Stimulated activated CD8-positive, alpha-beta memory T cell treated with anti-CD3 and anti-CD28 coated beads, Interleukin-15, amount 100 ng/mL, for 24 hours (primary cell): ENCODE measurements at regions not wholly inside any gene's neighbourhood (a gene's known extent, or its start where the extent isn't known, plus 50 kb on each side); places are given as distances from the start of the nearest gene placed in this dataset.

Source experiments
- DNase-seq: peaks from one replicate; pipeline ENCODE4 v3.0.0-alpha.2; 2020; ENCODE audit warnings: low read depth

DNA sequence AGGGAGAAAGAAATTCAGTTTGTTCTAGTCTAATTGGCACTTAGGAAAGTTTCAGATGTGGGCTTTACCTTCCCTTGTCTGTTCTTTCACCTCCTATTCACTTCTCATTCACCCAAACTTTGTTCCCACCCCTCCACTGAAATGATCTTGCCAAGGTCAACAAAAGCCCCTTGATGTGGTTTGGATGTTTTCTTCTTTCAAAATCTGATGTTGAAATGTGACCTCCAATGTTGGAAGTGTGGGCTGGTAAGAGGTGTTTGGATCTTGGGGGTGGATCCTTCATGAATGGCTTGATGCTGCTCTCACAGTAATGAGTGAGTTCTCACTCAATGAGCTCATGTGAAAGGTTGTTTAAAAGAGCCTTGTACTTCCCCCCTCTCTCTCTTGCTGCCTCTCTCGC, 379.3 kb downstream of the HHIPL2 start:
- no peak for DNase-seq

DNA sequence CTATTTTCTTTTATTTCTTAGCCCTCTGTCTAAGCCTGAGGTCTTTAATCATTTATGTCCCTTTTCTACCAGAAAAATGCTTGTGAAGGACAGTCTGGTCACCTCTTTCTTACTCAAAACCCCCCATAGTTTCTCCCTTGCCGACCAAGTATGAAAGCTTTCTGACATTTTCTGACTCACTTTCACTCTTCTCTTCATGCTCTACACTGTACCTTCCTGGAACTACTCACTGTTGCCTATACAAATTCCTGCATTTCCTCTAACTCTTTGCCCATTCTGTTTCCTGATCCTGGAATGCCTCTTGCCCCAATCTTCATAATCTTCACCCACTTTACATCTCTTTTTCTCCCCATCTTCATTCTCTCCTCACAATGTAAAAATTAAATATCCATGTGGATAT, 380.0 kb downstream of the HHIPL2 start:
- DNase-seq, result no peak

DNA sequence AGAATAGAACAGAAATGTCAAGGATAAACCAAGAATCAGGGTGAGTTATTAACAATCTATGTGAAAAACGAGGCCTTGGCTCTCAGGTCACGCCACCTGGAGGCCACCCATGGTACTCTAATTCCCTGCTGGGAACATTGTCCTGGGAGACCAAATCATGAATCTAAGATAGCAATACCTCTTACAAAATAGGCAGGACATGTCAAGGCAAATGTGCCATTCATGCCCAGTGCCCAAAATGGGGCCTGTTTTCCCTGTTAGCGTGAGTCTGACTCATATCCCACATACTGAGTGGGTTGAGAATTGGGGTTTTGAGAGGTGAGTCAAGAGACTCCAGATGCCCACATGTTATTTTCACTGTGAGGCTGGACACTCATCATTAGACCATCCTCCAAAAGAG, 380.8 kb downstream of the HHIPL2 start:
- no peak for DNase-seq

DNA sequence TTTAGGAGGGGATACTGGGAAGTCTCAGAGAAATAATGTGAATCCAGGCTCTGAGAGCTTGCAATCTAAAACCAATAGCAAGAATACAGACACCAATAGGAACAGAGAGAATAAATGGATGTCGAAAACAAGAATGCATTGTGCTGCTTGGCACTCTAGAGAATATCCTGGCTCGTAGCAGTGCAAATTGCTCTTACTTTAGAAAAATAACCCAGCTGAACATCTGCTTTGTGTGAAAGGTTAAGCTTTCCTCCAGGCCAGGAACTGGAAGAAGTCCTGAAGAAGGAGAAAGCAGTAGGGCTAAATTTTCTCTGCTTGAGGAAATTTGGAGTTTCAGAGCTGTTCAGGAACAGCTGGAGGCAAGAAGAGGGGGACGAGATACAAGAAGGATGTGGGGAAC, 382.3 kb downstream of the HHIPL2 start:
- DNase-seq, result no peak

DNA sequence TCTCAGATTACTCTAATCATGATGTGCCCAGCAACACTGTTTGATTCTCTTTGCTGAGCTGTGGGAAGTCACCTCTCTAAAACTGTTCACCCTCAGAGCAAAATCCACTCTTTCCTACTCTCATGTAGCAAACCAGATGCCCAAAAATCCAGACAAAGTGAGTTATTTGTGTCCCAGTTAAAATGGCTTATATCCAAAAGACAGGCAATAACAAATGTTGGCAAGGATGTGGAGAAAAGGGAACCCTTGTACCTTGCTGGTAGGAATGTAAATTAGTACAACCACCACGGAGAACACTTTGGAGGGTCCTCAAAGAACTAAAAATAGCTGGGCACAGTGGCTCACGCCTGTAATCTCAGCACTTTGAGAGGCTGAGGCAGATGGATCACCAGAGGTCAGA, 384.0 kb downstream of the HHIPL2 start:
- DNase-seq, result no peak

DNA sequence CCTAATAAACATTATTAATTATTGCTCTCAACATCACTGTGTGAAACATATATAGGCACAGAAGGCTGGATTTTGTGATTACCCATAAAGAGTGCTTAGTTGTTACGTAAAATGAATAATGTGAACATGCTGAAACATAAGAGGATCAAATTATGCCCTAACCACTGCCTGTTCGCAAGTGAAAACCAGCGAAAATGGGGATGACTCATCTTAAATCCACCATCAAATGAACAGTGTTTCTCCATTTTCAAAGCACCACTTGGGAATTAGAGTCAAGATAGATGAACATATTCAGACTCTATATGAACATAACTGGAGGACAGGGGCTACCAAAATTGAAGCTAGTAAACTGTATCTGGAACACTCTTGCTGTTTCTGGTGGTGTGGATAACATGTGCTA, 386.2 kb downstream of the HHIPL2 start:
- no peak for DNase-seq

DNA sequence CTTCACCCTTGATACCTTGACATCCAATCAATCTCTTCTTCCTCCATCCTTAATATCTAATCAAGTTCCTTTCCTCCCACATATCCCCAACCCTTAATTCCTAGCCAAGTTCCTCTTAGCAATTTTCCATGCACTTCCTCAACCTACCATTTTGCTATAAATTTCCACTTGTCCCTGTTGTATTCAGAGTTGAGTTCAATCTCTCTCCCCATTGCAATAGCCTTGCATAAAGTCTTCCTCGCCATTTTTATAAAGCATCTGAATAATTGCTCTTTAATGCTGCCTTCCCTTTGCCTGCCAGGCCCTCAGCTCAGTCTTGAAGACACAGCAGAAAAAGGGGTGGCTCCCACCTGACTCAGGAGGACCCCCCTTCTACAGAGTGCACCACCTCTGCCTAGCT, 390.3 kb downstream of the HHIPL2 start:
- DNase-seq, result no peak

DNA sequence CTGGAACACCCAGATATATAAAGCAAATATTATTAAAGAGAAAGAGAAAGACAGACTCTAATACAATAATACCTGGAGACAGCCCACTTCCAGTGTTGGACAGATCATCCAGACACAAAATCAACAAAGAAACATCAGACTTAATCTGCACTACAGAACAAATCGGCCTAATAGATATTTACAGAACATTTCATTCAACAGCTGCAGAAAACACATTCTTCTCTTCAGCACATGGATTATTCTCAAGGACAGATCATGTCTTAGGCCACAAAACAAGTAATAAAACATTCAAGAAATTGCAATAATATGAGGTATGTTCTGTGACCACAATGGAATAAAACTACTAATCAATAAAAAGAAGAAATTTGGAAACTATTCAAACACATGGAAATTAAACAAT, 398.3 kb upstream of the DUSP10 start:
- no peak for DNase-seq

DNA sequence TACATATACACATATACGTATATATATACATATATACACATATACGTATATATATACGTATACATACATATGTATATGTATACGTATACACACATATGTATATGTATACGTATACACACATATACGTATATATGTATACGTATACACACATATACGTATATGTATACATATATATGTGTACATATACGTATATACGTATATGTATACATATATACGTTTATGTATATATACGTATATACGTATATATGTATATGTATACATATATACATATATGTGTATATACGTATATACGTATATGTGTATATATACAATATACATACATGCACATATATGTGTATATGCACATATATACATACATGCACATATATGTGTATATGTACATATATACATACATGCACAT, 396.2 kb upstream of the DUSP10 start:
- no peak for DNase-seq

DNA sequence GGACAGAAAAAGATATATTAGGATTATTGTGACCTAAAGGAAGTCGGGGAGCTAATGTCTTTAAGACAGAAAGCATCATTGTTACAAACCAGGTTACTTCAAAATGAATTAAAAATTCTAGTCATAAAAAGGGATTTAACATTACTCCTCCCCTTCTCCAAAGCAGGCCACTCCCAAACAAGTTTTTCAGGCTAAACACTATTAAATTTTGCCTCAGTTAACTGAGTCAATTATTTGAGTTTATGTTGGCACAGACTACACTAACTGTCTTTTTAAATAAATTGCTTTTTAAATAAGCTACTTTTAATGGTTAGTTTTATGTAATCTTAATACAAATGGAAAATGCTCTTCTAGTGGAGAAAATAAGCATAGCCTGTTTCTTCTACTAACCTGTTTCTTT, 395.0 kb upstream of the DUSP10 start:
- DNase-seq, result no peak

DNA sequence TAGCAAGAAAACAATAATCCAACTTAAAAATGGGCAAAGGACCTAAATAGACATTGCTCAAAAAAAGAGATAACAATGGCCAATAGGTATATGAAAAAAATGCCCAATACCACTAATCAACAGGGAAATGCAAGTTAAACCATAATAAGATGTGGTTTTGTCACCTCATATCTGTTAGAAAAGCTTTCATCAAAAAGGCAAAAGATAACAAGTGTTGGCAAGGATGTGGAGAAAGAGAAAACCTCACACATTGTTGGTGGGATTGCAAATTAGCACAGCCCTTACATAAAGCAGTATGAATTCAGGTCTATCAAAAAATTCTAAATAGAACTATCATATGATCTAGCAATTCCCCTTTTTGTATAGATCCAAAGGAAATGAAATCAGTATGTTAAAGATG, 387.2 kb upstream of the DUSP10 start:
- DNase-seq, result no peak

DNA sequence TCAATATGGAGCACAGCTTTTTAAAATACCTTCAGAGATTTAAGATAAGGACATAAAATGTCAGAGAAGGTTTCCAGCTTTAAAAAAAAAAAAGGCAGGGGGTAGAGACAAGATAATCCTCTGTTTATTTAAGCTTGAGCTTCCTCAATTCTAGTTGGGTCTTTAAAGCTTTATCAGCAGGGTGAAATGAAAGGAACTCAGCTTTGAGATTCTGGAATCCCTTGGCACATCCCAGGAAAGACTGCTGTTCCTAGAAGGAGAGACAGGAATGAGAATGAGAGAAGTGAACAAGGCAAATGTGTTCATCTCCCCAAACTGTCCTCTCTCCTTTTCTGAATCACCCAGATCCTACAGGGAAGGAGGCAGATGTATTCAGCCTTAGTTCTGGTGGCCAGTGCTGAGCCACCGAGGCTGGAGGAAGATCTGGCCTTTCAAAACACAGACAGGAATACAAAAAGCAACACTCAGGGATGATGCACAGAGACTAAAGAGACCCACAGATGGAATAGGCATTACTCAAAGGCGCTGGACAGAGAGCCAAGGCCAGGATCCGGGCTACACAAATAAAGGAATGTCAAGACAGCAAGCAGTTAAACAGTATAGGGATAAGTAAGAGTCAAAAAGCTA, 385.8 kb upstream of the DUSP10 start:
- DNase-seq, result no peak

DNA sequence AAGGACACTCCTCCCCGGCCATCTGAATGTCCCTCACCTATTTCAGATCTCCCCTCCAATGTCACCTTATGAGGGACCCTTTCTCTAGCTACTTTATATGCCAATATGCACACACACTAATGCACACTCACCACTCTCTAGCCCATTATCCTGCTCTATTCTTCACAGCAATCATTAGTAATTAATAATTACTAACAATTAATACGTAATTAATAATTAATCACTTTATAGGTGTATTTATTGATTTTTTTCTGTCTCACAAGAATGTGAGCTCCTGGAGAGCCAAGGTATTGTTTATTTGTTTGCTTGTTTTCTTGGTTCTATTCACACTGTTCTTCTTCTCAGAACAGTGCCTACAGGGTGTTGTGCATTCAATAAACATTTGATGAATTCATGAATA, 385.2 kb upstream of the DUSP10 start:
- no peak for DNase-seq

DNA sequence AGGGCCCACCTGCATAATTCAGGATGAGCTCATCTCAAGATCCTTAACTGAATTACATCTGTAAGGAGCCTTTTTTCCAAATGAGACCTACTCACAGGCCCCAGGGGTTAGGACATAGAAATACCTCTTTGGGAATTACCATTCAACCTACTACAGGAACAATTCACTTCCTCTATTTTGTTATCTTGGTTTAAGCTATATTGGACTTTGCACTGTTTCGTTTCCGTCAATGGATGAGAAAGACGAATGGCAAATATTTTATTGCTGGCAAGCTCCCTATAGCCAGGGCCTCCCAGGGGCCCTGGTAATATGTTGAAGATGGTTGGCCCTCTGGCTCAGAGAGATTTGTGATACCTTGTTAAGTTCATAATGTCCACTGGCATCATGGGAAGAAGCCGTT, 384.2 kb upstream of the DUSP10 start:
- no peak for DNase-seq

DNA sequence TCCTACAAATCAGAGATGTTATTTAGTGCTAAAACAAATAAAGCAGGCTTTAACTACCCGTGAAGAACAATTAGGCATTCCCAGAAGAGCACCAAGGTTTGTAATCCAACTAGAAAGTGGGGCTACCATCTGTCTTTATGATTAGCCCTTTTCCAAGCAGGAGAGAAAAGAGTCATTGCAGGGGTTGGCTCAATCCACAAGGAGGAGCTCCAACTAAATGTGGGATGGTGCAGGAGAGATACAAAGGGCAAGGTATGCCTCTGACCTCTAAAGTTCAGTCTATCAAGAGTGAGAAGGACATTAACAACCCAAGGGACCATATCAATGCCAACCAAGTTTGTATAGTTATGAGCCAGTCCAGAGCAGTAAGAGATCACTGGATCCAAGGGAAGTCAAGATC, 382.7 kb upstream of the DUSP10 start:
- no peak for DNase-seq

DNA sequence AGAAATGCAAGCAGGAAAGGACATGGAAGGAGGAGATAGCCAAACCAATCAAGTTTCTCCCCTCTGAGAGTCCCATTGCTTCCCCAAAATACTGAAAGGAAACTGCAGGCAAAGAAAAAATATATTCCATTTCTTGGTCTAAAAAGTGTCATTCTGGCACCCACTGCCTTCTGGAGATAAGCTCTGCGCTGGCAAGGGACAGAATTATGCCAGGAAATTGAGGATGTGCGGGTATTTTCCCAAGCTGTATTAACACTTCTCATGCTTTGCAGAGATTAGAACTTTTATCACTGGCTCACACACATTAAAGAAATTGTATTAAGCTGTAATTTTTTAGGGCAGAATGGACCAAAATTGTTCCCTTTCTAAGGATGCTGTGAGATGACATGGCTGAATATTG, 381.2 kb upstream of the DUSP10 start:
- no peak for DNase-seq

DNA sequence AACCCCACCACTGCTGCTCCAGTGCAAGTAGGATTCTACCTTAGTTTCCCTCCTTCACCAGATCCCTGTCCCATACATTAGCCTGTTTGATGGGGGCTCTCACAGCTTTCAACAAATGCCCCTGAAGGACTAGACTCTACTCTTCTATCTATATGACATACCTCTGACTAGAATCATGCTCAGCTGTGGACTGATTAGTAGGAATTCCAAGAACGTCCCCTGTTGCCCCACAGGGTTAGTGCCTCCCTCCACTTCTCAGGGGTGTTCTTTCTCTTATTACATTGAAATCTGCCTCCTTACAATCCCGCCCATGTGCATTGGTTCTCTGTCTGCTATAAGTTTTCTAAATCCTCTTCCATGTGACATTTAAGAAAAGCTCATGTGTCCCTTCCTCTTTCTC, 375.9 kb upstream of the DUSP10 start:
- no peak for DNase-seq

DNA sequence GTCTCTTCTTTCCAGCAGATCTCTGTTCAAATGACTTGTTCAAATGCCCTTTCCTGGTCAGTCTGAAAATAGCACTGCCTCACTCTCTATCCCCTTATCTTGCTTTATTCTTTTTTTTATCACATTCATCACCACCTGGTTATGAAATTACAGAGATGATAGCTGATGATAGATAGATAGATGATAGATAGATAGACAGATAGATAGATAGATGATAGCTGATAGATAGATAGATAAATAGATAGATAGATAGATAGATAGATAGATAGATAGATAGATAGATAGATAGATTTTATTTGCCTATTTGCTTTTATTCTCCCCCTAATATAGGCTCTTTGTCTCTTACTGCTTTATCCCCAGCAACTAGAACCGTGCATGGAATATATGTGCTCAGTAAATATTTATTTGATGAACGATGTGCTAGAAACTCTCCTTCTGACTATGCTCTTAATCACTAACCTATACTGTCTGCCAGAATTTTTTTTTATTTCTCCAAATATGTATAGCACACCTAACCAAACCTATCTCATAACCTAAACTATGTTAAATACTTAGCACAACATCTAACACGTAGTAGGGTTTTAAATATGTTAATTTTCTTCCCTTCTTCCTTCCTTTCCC, 372.8 kb upstream of the DUSP10 start:
- DNase-seq, result no peak

DNA sequence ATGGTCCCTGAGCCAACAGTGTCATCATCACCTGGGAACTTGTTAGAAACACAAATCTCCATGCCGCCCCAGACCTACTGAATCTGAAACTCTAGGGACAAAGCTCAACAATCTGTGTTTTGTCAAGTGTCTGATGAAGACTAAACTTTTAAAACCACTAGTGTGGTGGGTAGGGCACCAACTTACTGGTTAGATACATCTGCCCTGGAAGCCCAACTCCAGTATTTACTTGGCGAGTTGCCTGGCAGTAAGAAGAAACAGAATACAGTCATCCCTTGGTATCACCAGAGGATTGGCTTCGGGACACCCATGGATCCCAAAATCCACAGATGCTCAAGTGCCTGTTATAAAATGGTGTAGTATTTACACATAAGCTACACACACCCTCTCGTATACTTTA, 367.9 kb upstream of the DUSP10 start:
- no peak for DNase-seq

DNA sequence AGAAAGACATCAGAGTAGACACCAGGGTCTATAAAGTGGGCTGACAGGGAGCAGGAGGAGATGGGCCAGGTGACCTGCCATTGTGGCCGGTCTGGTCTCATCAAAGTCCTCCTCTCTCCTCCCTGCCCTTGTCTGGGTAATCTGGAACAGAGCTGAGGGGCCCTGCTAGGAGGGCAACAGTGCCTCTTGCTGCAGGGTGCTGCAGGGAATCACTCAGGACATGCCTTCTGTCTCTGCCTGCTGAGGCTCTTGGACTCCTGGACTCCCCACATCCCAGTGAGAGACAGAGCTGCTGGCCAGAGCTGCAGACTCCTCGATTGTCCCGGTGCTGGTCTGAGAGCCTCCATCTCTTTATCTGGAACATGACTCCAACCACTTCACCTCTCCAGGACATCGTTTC, 366.1 kb upstream of the DUSP10 start:
- DNase-seq, result no peak

DNA sequence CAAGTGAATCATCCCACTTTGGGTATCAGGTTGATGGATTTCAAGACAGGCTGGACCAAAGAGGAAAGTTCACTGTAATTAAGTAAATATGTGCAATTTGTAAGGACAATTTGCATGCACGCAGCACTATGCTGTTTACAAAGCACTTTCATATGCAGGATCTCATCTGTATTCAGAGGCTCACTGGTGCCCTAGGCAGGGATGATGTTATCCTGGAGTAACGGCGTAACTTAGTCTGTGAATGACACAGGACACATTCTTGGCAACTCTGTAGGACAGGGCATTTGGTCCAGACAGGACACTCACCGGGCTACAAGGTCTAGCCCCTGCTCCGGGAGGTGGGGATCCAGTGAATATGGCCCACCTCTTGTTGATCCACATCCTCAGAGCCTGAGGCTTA, 365.4 kb upstream of the DUSP10 start:
- no peak for DNase-seq

DNA sequence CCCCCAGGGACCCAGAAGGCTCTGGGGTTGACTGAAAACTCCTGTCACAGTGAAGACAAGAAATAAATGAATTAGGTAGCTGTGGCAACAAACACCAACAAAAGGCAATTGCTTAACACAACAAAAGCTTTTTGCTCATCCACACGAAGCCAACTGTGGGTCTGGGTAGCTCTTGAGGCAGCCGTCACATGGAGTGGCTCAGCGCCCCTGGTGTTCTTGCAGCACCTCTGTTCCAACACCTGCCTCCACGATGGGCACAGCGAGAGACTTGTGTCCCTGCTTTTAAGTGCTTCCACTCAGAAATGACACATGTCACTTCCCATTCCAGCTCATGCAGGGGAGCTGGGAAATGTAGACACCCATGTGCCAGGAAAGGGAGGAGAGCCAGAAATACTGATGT, 364.5 kb upstream of the DUSP10 start:
- no peak for DNase-seq

DNA sequence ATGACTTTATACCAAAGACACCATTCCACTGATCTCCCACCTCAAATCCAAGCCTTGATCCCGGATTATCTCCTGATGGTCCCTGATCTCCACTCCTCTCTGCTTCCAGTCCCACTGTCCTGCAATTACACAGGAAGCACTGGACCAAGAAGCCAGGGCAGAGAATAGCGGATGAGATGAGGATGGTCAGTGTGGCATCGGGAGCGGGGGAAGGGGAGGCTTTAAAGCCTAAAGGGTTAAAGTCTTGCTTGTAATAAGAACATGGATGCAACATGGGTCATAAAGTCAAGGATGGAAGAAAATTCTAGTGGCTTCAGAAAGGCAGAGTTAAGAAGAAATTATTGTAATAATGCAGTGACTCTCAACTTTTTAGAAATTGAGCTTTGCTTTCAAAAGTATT, 364.0 kb upstream of the DUSP10 start:
- DNase-seq, result no peak

DNA sequence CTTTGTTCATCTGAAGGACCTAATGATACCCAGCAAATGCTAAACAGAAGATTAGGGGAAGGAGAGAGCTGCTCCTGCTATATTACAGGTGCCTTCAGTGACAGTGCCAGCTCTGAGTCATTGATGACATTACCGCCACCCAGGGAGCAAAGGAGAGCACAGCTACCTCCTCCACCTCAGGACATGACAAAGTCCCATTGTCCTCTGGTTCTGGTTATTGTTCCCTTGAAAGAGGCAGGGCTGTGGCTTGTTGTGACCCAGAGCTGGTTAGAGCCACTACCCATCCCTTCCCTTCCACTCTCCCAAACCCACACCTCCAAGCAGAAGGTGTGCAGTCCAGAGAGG, 363.5 kb upstream of the DUSP10 start:
- no peak for DNase-seq
